GM19455 (cell line): ENCODE measurements at regions not wholly inside any gene's neighbourhood (a gene's known extent, or its start where the extent isn't known, plus 50 kb on each side); places are given as distances from the start of the nearest gene placed in this dataset.

Experiments
- ATAC-seq: cut with Tn5 transposase; IDR thresholded peaks from one replicate; pipeline ENCODE4 v1.9.1; 2021; ENCODE audit not compliant: unreplicated experiment

DNA sequence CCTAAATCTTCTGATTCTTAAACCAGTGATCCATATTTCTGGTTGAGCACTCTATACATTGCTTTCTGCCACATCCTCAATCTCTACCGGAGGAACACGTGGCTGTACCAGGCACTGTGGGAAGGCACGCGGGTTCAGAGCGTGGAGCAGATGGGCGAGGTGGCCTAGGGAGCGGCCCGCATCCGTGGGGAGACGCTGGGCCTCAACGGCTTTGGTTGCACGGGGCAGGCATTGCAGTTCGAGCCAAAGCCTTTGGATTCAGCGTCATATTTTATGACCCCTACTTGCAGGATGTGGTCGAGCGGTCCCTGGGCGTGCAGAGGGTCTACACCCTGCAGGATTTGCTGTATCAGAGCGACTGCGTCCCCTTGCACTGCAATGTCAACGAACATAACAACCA lies 197.2 kb upstream of the RGMB start:
- no peak for ATAC-seq

DNA sequence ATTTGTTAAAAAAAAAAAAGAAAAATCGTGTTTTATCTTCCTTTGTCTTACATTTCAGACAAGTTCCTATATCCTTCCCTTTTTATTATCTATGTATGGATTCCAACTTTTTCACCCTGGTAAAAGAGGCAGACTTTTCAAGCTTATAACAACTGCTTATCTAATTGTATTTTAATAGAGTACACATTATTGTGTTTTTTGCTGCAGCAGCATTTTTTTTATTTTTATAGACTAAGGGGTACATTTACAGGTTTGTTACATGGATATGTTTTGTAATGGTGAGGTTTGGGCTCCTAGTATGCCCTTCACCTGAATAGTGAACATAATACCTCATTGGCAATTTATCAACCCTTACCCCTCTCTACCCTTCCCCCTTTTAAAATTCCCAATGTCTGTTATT lies 195.0 kb upstream of the RGMB start:
- no peak for ATAC-seq

DNA sequence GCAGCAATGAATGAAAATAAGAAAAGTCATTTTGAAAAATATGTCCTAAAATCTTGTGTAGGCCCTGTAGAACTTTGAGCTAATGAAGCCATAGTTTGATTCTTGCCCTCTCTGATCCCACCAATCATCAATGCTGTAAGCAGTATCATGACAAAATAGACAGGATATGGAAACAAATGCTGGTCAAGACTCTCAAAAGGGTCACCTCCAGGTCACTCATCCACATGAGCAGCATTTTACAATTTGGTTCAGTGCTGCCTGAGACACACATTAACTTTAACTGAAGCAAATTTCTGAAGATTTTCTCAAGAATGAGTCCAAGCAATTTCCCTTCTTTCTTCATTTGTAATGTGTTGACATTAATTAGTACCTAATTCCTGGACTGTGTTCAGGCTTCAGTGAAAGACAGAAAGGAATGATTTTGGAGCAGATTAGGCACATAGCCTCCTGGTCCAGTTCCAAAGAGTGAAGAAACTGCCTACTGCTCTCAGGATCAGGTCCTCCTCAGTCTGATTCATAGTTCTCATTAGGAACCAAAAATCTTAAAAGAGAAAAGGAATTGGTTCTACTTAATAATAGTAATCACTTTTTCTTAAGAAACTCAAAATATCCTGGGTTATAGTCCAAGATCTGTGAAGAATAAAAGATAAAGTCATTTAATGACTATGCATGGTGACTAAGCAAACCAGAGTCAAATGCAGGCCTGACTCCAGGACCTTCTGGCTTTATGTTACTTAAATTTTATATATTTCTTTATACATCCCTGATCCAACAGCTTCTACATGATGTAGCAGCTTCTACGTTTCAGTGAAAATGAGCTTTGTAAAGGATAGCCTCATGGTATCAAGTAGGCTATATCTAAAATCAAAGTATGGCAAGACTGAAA lies 192.1 kb upstream of the RGMB start:
- ATAC-seq, result no peak

DNA sequence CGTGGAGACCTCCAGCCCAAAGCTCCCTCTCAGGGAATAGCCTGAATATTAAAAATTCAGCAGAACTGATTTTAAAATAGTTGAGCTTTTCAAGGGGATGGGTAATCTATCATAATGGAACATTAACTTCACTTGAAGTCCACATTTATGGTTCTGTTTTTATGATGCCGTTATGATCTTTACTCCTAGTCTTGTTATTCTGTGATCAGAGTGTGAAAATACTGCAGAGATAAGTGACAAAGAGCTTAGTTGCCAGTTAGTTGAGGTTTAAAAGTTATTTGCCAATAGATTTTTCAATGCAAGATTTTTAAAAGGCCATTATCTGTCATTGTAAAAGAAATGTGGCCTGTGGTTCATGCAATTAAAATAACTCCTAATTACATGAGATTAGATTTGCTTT lies 189.9 kb upstream of the RGMB start:
- ATAC-seq, result no peak

DNA sequence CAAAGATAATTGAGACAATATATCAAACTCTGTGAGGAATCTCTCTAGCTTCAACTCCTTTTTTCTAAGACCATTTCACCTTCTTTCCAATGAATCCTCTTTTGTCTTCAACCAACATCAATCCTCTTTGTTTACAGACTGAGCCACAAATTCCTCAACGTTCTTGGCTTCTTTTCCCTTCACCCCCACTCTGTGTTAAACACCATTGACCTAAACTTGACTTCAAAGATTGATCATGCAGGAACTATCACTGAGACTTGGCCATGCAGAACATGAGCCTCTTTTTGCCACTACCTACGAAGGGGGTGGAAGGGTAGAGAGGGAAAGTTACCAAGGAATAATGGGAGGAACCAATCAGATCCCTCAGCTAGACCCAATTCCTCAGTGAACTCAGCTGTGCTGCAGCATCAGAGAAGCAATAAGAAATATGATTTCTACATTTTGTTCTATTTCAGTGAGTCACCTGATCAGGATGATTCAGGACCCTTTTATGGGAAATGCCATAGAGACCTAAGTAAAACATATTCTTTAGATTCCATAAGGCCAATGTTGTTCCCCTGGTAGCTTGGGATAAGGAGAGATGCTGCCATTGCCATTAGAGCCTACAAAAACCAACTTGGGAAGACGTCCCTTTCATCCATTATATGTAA lies 187.7 kb upstream of the RGMB start:
- no peak for ATAC-seq

DNA sequence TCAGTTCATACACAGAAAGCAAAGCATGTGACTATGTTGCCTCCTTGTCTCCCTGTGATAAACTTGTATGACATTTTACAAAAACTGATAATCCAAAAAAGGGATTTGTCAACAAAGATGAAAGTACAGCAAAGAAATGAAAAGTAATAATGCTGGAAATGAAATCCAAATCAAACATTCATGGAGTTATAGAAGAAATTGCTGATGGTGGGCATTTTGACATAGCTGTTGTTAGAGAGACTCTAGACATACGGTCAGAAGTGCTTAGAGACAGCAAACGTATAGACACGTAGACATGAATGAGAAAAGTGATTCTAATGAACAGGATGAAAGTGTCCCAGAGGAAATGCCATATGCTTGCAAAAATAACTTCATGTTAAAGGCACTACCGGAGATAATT lies 186.9 kb upstream of the RGMB start:
- no peak for ATAC-seq

DNA sequence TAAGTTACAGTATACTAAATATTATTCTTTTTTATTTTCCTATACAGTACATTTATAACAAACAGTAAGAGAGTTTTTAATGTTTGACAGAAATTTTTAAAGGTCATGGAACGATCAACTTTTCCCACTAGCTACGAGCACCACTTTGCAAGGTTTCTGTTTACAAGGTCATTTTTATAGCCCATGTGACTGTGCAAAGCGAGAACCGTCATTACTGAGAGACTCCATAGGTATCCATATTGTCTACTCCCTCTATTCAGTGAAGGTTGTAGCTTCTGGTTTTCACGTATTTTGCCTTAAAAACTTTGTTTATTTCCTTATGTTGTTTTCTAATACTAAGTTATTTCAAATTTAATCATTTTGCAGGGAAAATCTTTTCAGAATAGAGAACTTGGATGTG lies 186.3 kb upstream of the RGMB start:
- ATAC-seq, result no peak

DNA sequence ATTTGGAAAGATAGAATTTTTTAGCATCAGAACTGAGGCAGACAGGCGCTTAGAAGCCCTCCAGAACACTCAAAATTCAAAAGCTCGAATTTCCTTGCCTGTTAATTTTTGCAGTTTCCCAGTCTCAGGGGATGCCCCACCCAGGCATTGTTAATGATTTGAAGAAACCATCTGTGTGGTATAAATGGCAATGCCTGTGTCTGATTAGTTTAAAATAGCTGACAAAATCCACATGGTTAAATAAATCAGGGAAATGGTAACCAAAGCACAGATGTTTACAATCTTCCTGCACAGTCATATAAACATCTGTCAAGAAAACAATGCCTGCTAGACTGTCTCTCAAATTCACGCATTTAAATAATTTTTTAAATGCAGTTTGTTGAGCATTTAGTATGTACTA lies 185.2 kb upstream of the RGMB start:
- no peak for ATAC-seq

DNA sequence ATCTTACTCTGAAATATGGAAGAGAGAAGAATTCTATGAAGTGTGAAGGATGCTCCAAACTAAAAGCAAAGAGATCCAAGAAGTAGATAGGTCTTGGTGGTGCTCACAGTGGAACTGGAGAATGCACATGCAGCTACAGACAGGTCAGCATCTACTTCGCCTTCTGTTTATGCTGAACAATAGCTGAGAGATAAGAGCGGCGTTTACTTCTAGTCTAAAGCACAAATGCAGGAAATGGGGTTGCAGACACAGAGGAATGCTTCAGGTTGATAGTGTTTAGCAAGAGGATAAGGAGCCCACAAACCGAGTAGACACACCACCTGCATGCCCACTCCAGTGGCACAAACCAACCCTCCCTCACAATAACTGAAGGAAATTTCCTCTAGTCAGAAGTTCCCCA lies 180.0 kb upstream of the RGMB start:
- ATAC-seq, result no peak

DNA sequence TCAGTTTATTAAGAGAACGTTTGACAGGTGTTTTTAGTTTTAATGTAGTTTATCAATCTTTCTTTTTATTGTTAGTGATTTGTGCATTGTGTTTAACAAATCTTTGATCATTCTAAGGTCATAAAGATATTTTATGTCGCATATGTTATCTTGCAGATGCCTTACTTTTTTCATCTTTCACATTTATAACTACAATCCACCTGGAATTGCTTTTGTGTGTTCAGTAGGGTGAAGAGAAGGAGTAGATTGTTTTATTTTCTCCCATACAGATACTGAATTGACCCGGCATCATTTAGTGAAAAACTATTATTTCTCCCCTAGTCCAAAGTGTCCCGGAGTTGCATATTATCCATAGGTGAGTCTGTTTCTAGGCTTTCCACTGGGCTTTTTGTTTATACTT lies 179.4 kb upstream of the RGMB start:
- ATAC-seq, result no peak

DNA sequence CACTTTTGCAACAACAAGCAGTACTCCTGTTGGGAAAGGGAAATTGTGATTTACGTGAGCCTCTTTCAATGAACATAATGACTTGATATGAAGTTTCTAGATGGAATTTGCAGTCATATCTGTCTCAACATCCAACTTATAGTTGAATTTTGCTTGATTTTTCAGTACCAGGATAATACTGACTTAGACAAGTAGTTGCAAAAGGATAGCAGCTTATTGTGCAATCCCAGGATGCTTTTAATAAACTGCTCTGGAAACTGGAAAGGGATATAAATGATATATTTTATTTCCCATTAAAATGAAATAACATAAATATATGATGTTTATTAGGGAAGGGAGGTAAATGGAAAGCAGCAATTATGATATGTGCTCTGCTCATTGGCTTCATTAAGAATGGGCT lies 174.4 kb upstream of the RGMB start:
- no peak for ATAC-seq

DNA sequence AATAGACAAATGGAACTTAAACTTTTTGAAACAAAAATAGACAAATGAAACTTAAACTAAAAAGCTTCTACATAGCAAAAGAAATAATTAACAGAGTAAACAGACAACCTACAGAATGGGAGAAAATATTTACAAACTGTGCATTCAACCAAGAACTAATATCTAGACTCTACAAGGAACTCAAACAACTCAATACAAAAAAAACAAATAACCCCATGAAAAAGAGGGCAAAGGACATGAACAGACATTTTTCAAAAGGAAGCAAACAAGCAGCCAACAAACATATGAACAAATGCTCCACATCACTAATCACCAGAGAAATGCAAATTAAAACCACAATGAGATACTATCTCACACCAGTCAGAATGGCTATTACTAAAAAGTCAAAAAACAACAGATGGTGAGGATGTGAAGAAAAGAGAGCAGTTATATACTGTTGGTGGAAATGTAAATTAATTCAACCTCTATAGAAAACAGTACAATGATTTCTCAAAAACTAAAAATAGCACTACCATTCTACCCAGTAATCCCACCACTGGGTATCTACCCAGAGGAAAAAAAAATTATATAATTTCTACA lies 170.8 kb upstream of the RGMB start:
- ATAC-seq, result no peak

DNA sequence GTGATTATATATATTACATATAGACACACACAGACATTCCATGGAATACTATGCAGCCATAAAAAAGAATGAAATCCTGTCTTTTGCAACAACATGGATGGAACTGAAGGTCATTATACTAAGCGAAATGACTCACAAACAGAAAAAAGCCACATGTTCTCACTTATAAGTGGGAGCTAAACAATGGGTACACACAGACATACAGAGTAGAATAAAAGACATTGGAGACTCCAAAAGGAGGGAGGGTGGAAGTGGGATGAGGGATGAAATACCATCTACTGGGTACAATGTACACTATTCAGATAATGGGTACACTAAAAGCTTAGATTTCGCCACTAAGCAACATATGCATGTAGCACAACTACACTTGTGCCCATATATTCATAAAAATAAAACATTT lies 170.0 kb upstream of the RGMB start:
- ATAC-seq, result no peak

DNA sequence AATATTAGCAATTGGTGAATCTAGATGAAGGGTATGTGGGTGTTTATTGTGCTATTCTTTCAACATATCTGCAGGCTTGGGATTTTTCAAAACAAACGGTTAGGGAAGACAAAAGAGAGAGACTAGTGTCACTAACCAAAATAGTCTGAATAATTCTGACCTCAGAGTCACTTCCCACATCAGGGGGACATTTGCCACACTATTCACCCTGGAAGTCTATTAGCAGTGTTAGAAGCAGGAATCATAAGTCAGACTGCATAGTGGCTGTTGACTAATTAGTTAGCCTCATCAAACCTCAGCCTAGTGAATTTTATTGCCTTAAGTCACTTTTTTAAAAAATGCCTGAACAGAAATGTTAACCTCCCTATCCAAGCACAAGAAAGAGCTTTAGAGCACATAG lies 169.2 kb upstream of the RGMB start:
- no peak for ATAC-seq

DNA sequence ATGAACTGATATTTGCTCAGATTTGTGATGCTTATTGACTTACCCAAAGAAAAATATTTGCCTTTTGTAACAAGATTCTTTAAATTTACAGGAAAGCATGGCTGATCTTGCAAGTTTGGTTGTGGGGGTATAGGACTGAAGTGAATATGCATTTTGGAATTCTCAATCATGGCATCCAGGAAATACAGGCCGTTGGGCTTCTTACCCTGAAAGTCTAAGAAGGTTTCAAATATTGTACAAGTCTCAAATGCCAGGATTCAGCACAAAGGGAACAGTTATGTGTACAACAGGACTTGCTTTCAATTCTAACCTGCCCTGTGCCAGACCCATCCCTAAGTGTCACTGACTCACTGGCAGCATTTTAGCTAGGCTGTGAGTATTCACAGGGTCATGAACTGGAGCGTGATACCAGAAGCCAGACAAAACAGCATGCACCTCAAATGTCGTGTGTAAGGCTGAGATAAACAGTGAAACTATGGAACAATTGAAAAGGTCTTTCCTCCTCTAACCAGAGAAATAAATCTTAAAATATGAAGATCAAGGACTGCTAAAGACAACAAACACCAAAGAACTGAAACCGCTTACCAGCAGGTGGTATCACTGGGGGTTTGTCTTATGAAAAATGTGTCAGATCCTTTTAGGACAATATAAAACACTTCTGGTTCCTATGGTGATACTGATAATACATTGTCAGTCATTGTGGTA lies 168.6 kb upstream of the RGMB start:
- no peak for ATAC-seq

DNA sequence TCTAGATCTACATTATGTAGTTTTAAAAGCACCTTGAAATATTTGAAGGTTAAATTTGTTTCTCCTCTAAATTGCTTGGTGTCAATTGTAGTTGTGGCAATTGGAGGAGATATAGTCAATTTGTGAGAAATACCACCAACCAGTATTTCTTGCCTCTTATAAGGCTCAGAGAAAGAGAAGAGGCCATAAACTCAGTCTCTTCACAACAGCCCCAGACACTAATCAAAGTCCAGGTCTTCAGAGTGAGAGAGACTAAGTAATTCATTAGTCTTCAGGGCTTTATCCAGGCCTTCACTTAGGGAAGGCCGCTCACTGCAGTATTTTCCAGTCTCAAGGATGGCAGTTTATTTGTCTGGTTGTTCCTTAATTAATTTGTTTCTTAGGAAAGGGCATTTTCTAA lies 168.0 kb upstream of the RGMB start:
- no peak for ATAC-seq

DNA sequence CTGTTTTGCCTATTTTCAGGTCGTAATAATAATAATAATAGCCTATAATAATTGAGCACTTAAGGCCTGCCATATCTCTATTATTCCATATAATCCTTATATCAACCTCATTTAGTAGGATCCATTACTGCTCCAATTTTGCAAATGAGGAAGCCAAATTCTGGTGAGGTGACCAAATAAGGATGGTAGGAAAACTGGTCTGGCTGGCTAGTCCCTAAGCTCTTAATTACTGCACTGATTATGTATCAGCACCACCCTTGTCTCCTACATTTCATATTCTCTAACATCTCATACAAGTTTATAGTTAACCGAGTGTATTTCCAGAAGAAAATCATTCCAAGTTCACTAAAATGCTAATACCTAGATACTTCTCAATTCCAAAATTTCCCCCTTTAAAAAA lies 166.5 kb upstream of the RGMB start:
- ATAC-seq, result no peak

DNA sequence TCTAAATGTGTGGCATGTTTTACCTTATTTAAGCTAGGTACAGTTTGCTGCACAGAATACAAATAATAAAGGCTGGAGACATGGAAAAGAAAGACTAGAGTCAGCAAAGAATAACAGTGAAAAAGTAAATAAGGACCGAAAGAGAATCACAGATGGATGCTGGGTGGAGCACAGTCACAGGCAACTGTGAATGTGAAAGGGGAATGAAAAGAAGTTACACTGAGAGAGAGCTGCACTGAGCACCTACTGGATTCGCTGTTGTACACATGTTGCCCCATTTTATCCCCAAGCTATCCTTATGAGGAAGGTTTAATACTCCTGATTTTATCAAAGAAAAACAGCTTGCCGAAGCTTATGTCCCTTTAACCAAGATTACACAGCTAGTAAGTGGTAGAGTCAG lies 165.4 kb upstream of the RGMB start:
- no peak for ATAC-seq

DNA sequence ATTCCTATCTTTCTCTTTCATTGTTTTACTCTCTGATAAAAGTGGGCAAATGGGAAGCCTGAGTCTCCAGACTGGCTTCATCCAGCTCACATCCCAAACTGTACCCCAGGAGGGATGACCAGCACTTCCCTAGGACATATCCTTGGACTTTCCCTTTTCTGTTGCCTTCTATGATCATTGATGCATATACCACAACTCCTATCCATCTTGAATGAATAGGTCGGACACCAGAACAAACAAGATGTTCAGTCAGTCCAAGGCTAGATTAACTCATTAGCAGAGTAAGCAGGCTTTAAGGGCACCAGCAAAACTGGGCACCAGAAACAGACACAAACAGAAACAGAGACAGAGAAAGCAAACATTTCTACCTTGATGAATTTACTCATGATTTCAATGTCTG lies 159.1 kb upstream of the RGMB start:
- ATAC-seq, result no peak

DNA sequence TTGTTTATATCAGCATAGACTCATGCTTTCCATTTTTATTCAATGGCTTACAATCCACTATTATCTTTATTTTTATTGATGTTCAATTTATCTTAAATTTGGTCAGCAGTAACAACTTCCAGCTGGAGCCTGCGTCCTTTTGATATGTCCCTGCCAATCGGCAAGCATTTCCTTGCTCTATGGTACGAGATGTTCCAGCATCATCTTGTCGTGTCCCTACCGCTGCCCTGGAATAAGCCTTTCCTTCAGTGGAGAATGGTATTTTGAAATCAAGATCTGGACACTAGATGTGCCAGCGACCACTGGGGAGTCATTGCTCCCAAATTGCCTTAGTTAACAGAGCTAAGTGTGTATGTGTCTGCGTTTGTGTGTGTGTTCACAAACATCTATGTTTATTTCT lies 151.6 kb upstream of the RGMB start:
- no peak for ATAC-seq

DNA sequence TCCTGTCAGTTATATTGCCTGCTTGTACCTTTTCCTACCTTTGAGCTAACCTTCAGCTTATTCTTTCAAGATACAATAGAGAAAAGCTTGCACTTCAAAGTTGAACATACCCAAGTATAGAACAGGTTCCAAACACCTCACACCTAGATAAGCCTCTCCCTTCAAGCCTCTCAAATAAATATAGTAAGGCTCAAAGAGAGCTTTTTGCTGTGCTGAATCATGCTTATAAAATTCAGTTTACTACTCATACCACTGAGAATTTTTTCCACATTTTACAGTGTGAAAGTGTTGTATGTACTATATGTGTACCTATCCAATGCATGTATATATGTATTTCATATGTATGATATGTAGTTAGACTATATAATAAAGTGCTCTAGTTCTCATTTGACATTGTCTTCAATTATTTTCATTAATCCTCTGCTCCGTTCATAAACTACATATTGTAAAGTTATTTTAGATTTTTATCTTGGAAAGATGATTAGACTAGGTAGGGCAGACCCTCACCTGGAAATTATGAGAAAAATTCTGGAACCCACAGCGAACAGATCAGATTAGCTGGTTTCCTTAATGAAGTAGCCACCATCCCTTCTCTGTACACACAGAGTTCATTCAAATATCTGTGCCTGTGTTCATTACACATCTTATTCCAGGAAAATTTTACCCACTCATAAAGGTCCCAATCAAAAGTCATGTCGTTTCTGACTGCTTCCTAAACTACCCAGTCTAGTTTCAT lies 149.2 kb upstream of the RGMB start:
- ATAC-seq, result no peak
